Dermis blood vessel endothelial cell (primary cell): ENCODE measurements at regions not wholly inside any gene's neighbourhood (a gene's known extent, or its start where the extent isn't known, plus 50 kb on each side); places are given as distances from the start of the nearest gene placed in this dataset.
A peak's percentile ranks its signal among the peaks of the same experiment; 100 is the strongest.

ENCODE experiments used
- DNase-seq: peaks from one replicate; pipeline ENCODE4 v3.0.0; 2010

DNA sequence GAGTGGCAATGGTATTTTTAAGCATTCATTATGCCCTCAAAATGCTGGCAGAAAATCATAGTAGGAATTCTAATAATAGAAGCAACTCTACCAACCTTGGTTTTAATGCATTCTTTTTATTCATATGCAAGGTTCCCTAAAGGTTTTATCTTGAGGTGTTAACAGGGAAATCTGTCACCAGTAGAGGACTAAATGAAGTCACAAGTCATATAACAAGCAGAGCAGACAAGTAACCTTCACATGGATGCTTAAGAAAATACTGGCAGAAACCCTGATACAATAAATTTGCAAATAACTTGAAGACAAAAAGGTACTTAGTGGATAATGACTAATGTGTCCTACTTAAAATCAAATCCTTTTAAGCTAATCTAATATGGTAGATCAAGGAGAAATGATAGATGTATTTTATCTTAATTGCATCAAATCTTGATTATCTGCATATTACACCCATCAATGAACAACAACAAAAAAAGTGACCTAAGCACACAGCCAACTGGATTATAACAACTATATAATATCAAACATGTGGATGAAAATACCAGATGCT, 73.3 kb downstream of the RFC3 start:
- DNase-seq = no peak

DNA sequence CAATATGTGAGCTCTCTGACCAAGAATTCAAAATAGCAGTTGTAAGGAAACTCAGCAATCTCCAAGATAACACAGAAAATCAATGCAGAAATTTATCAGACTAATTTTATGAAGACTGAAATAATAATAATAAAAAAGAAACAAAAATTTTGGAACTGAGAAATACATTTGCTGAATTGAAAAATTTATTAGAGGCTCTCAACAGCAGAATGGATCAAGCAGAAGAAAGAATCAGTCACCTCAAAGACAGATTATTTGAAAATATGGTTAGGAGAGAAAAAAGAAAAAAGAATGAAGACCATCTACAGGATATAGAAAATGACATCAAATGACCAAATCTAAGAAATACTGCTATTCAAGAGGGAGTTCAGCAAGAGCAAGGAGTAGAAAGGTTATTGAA, 75.6 kb downstream of the RFC3 start:
- DNase-seq = no peak

DNA sequence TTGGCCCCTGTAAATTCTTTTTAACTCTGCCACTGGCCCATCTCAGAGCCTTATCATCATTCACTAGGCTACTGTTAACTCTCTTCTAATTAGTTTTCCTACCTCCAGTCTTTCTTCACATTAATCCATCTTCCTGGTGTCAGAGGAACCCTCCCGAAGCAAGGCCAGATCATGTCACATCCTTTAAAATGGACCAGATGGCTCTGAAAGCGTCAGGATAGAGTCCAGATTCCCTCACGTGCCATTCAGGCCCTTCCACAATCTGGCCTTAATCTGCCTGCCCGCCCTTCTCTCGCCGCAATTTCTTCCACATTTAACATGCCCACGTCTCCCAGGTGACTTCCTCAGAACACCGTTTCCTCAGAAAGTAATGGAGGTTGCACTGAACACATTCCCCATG, 86.5 kb downstream of the RFC3 start:
- no peak for DNase-seq

GRCh38 chr13:33908116-33908515, 90.2 kb downstream of the RFC3 start:
- no peak for DNase-seq

- no peak for DNase-seq
Measured at GRCh38 chr13:33910255-33910654, 92.3 kb downstream of the RFC3 start.

DNA sequence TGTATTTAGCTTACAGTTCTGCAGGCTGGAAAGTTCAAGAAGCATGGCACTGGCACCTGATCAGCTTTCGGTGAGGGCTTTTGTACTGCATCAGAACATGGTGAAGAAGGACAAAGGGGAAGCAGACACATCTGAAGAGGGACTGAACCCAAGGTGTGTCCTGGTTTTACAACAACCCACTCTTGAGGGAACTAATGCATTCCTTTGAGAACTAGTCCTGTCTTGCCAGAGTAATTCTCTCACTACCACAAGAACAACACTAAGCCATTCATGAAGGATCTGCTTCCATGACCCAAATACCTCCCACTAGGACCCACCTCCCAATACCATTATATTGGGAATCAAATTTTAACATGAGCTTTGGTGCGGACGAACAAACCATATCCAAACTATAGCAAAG, 93.6 kb downstream of the RFC3 start:
- DNase-seq = no peak

DNA sequence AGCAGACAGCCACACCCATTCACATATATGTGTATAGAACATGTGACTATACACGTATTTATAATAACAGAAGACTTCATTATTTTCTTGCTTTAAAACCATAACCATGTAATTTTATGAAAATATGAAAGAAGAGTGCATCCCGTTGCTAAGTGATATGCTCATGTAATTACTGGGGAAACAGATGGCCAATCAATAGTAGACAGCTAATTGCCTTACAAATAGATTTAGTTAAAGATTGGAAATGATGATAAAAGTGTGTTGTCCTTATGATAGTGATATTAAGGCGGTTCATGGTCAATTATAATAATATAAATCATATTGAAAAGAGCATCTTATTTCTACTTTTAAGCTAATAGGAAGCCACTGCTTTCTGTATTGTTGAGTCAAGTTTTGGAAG, 95.9 kb downstream of the RFC3 start:
- DNase-seq = no peak

DNA sequence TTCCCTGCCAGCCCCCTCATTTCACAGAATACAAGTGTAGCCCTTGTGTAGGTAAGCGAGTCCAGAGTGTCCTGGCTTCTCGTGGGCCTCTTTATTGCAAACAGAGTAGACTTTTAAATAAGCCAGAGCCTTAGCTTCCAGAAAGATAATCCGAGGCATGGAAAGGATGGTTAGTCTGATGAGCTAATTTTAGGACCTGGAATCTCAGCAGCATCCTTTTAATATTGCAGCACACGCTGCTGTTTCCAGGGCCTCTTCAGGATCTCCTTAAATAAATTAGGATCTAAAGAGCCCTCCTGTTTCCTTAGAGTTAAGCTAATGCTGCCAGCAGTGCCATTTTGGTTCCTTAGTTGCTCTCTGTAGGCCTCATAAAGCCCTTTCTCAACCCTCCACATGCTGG, 99.2 kb downstream of the RFC3 start:
- DNase-seq = no peak

GRCh38 chr13:33918199-33918932, 100.4 kb downstream of the RFC3 start:
- DNase-seq = peak; percentile 21

DNA sequence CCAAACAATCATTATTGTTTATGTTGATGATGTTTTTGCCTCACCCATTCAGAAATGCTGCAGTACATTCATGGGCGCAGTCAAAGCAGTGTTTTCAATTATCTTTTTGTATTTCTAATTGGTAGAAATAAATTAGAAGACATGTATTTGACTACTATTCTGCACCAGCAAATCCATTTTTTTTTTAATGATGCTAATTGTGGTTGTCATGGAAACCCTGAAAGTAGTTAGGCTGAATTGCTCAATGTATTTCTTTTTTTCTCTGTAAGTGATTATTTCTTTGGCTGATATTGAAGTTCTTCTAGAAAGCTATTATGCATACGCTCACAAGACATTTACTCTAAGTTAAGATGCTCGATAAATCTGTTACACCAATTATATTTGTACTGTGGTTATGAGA, 101.2 kb downstream of the RFC3 start:
- DNase-seq = no peak

- no peak for DNase-seq
Measured at GRCh38 chr13:33925563-33925962, 107.6 kb downstream of the RFC3 start.

DNA sequence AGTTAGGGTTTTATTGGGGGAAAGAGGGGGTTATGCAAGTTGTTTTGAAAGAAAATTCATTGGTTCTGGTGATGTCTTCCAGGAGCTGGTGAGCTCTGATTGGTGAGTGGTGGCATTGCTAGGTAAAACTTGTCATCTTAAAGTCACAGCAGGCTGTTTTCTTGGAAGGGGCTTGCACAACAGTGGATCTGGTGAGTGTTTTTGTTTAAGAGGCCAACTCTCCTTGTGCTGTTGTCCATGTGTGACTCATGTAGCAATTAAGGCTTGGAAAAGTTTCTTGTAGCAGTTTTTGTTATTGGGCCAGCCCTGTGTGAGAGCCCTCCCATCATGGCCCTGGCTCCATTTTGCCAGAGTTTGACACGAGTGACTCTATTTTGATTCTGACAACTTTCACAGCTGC, 109.4 kb downstream of the RFC3 start:
- DNase-seq = no peak

DNA sequence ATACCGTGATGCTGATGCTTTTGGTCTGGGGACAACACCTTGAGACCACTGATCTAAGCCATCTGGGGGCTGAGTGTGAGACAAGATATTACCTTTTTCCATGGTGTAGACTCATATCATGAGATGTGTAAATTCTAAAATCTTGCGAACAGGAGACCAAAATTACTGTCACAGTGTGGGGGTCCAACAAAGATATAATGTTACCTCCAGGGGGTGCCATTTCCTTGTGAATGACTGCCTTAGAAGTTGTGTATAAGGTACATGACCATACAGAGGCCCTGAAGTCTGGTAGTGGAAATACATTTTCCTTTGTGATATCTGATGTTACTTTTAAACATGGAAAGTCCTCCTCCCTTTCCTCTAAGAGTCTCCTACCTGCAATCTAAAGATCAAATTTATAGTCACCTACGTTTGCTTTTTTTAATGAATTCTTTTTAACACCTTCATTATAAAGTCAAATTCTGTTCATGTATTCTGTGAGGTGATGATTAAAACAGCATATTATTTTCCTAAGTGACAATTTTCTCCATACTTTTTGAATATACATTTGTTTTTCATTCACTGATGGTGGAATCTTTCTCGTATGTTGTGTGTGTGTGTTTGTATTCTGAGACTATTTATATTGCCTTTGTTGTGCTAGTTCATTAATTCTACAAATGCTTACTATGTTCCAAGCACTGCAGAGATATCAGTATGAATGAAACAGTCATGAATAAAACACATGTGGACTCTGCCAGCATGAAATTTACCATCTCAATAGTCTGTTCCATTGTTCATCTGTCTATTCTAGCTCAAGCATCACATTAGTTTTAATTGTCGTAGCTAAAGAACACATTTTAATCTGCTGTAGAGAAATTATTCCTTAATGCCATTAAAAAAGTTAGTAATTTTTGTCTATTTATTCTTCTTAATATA, 113.7 kb downstream of the RFC3 start:
- DNase-seq = peak; percentile 70

DNA sequence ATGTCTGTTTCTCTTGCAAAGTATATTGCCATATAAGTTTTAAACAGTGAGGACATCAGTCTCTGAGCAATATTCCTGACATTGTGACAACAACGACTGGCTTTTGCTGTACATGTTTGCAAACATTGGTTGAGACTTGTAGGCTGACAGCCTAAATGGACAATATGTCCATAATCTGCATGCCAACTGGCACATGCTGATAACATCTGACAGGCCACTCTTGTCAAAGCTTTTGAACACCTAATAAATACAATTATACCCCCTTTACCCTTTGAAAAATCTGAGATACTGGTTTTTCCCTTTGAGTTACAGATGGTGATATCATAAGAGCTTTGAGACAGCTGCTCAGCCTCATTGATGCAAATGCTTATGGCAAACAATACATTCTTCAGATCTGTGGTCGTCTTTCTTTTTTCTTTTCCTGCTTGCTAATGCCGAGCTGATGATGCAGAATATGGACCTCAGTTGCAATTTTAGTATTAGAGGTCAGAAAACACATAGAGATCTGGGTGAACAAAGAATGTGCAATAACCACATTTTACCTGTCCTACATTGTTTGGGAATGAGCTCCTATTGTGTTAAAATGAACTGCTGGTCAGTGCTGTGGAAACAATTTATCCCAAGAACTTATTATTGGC, 114.9 kb downstream of the RFC3 start:
- no peak for DNase-seq

DNA sequence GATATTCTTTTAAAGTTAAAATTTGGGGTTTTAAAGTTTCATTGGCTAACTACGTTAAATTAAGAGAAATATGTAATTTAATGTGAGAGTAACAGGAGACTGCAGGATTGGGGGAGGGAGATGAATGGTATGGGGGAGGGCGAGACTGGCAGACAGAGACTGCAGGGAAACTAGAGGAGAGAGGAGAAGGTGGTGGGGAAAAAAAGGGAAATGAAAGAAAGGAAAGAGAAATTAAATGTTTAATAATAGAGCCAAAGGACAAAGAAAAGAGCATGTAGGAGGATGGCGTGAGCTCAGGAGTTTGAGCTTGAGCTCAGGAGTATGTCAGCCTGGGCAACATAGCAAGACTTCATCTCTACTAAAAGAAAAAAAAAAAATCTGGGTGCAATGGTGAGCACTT, 115.9 kb downstream of the RFC3 start:
- no peak for DNase-seq

DNA sequence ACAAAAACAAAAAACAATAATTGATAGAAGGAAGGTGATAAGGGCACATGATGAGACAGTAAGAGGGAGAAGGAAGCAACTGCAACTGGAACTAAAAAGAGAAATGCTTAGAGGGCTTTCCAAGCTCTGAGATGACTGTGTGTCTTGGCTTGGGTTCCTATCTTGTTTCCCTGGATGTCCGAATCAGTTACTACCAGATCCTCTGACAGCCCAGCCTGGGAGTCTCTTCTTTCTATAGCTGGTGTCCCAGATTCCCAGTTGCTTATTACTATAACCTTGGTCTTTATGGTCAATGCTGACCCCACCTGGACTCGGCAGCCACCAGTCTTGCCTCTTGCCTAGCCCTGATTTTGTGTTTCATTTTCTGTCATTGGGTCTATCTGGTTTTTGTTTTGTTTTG, 116.4 kb downstream of the RFC3 start:
- DNase-seq = no peak

- DNase-seq = no peak
Measured at GRCh38 chr13:33934951-33935371, 117.0 kb downstream of the RFC3 start.

DNA sequence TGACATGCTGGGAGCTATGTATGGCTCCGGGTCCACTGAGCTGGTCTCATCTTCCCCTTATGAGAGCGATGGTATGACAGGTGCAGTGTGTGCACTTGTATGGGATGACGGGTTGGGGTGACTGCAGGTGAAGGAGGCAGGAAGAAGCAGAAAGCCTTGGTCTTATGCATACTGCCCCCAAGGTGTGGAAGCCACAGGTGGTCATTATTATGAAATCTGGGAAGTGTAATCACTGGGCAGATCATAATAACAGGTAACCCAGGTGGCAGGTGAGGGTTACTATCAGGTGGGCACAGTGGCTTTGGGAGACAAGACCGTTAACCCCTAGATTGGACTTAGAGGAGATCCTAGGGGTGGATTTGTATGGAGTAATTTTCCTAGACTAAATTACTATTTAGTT, 118.0 kb downstream of the RFC3 start:
- DNase-seq = no peak

- peak; percentile 10 for DNase-seq
Measured at GRCh38 chr13:33937373-33938098, 119.6 kb downstream of the RFC3 start.

DNA sequence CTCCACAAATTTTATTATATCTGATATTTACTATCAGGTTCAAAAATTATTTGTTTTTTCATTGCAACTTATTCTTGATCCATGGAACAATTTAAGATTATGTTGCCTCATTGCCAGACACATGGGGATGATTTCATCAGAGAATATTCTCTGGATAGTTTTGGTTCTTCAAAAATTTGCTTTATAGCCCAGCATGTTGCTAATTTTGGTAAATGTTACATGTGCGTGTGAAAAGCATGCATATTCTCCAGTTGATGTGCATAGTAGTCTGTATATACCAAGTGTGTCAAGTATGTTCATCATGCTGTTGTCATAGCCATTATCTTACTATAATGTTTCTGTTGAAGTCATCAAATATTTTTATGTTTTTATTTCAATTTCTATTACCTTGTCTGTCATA, 122.3 kb downstream of the RFC3 start:
- DNase-seq = no peak

GRCh38 chr13:33940898-33941297, 122.9 kb downstream of the RFC3 start:
- DNase-seq = peak; percentile 18

GRCh38 chr13:33945477-33945876, 127.5 kb downstream of the RFC3 start:
- no peak for DNase-seq

GRCh38 chr13:33953203-33953602, 135.3 kb downstream of the RFC3 start:
- DNase-seq = no peak
